Peyer's patch (tissue), 4 donors: ENCODE measurements at regions not wholly inside any gene's neighbourhood (a gene's known extent, or its start where the extent isn't known, plus 50 kb on each side); places are given as distances from the start of the nearest gene placed in this dataset.
"Not testable (repeated sequence)": the region's sequence is repeated elsewhere in the genome, so short reads cannot be mapped to it uniquely, and the experiment has no call there.

Source experiments
- CTCF ChIP-seq, 6 experiments: fragments of 450-650 bp in 4 of 6; fragments of 200-600 bp in 2 of 6; sonication (generic) in 1 of 6; IDR thresholded peaks; one replicate each; pipeline ENCODE4 v1.5.1; 2017 to 2019; ENCODE audit warnings: antibody characterized with exemption in 6 of 6, mild to moderate bottlenecking in 3 of 6, moderate library complexity in 1 of 6
- POLR2A ChIP-seq, 2 donors: fragments of 450-650 bp; IDR thresholded peaks; one replicate each; pipeline ENCODE4 v1.5.1; 2017; ENCODE audit warnings: antibody characterized with exemption in 2 of 2, mild to moderate bottlenecking in 2 of 2, moderate library complexity in 2 of 2

GRCh38 chr1:188182063-188182462 lies 1353.3 kb downstream of the PLA2G4A start:
- not testable (repeated sequence) for TF ChIP-seq CTCF, POLR2A (IDR thresholded peaks at IDR 0.05)
